ENCODE measurements at regions not wholly inside any gene's neighbourhood (a gene's known extent, or its start where the extent isn't known, plus 50 kb on each side); places are given as distances from the start of the nearest gene placed in this dataset.
"Not testable (repeated sequence)": the region's sequence is repeated elsewhere in the genome, so short reads cannot be mapped to it uniquely, and the experiment has no call there.

- TF ChIP-seq CTCF (IDR thresholded peaks at IDR 0.05) = no peak
- DNase-seq (ENCODE audit: low spot score) (no peak), ATAC-seq (ENCODE audit: low FRiP score) (no peak)
These were observed 186.2 kb downstream of the CYP26B1 start for GRCh38 chr2:71961289-71962027.

- no peak for DNase-seq (ENCODE audit: low spot score)
- no peak for ATAC-seq (ENCODE audit: low FRiP score)
- no peak for TF ChIP-seq CTCF (IDR thresholded peaks at IDR 0.05)
These were observed 188.2 kb downstream of the CYP26B1 start for GRCh38 chr2:71959494-71959893.

GRCh38 chr2:71958426-71958825, 189.2 kb downstream of the CYP26B1 start:
- DNase-seq (ENCODE audit: low spot score); ATAC-seq (ENCODE audit: low FRiP score): not testable (repeated sequence)

- no peak for ATAC-seq (ENCODE audit: low FRiP score)
- TF ChIP-seq CTCF (IDR thresholded peaks at IDR 0.05) = no peak
- no peak for DNase-seq (ENCODE audit: low spot score)
These were observed 195.0 kb downstream of the CYP26B1 start for GRCh38 chr2:71952572-71953188.

- DNase-seq (ENCODE audit: low spot score) (no peak), ATAC-seq (ENCODE audit: low FRiP score) (no peak)
- TF ChIP-seq CTCF (IDR thresholded peaks at IDR 0.05) = no peak
These were observed 195.8 kb downstream of the CYP26B1 start for GRCh38 chr2:71951718-71952404.

- DNase-seq (ENCODE audit: low spot score) = no peak
- TF ChIP-seq CTCF (IDR thresholded peaks at IDR 0.05) = no peak
- ATAC-seq (ENCODE audit: low FRiP score) = no peak
These were observed 196.6 kb downstream of the CYP26B1 start for GRCh38 chr2:71951083-71951468.

GRCh38 chr2:71950256-71951082, 197.2 kb downstream of the CYP26B1 start:
- ATAC-seq (ENCODE audit: low FRiP score) = peak; percentile 38
- no peak for TF ChIP-seq CTCF (IDR thresholded peaks at IDR 0.05)
- DNase-seq (ENCODE audit: low spot score) = no peak

Data from omental fat pad (tissue), 3 donors.